PC-3 (cell line): ENCODE measurements at regions not wholly inside any gene's neighbourhood (a gene's known extent, or its start where the extent isn't known, plus 50 kb on each side); places are given as distances from the start of the nearest gene placed in this dataset.

Experiments used
- EZH2 ChIP-seq: fragments of 300-600 bp; sonication (generic); IDR thresholded peaks from one replicate; pipeline ENCODE4 v1.6.1; 2017; ENCODE audit warnings: antibody characterized with exemption, mild to moderate bottlenecking, low read length; ENCODE audit not compliant: unreplicated experiment
- EZH2phosphoT487 ChIP-seq: fragments of 300-600 bp; sonication (generic); IDR thresholded peaks from 2 replicates; pipeline ENCODE4 v1.6.1; 2018; ENCODE audit warnings: mild to moderate bottlenecking, antibody characterized with exemption, low read length, borderline replicate concordance
- TF ChIP-seq, protein P1 (sequence below): fragments of 300-600 bp; sonication (generic); conservative IDR thresholded peaks from 2 replicates; pipeline ENCODE4 v1.5.1; 2017; ENCODE audit warnings: antibody characterized with exemption, low read depth, mild to moderate bottlenecking, low read length

DNA sequence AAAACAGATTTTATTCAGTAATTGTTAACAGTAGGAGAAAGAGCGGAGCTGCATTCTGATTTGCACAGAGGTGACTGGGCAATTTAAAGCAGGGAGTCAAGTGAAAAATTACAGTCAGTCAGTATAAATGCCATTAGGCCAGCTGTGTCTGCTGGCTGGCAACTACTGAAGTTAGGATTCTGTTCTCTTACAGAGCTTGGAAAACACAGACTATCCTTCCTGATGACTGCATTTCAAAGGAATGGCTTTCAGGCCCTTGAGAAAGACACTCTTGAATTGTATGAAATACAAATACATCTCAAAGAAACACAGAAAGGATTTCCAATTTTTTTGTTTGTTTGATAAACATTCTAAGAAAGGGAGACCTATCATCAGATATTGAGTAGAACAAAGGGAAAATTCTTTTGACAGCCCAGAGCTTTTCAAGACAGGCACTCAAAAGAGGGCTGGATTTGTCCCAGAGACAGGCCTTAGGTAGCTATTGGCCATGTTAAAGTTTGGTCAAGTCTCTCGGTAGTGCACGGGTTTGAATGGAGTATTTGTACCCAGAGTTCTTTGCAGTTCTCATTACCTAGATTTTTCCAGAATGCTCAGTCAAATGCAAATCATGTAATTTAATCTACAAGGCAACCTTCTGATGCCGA lies 551.2 kb upstream of the CCDC54 start:
- no peak for TF ChIP-seq EZH2
- TF ChIP-seq, protein P1, sequence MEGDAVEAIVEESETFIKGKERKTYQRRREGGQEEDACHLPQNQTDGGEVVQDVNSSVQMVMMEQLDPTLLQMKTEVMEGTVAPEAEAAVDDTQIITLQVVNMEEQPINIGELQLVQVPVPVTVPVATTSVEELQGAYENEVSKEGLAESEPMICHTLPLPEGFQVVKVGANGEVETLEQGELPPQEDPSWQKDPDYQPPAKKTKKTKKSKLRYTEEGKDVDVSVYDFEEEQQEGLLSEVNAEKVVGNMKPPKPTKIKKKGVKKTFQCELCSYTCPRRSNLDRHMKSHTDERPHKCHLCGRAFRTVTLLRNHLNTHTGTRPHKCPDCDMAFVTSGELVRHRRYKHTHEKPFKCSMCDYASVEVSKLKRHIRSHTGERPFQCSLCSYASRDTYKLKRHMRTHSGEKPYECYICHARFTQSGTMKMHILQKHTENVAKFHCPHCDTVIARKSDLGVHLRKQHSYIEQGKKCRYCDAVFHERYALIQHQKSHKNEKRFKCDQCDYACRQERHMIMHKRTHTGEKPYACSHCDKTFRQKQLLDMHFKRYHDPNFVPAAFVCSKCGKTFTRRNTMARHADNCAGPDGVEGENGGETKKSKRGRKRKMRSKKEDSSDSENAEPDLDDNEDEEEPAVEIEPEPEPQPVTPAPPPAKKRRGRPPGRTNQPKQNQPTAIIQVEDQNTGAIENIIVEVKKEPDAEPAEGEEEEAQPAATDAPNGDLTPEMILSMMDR: no peak
- TF ChIP-seq EZH2phosphoT487: no peak
